ENCODE measurements at regions not wholly inside any gene's neighbourhood (a gene's known extent, or its start where the extent isn't known, plus 50 kb on each side); places are given as distances from the start of the nearest gene placed in this dataset.

DNA sequence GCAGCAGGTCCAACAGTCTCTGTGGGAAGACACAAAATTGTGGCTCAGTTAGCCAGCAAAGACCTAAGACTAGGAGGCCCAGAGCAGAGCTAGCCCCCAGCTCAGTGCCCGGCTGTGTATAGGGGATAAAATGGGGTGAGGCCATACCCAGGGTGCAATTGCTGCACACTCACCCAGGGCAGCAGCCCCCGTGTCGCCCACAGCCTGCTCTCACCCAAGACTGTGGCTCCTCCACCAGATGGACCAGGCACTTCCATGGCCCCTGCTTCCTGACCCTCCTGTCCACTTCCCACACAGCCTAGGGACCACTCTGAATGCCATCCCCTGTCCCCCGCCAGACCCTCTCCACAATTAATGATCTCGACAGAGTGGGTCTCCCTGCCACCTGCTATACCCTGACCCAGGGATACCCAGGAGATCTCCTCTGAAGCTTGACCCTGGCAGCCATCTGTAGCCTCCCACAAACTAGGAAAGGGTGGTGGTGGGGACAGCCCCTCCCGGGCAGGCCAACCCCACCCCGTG lies 85.7 kb downstream of the HS1BP3 start:
- H3K4me1 ChIP-seq (ENCODE audit: control insufficient read depth in 1 of 2, insufficient read depth in 2 of 2, low read length in 2 of 2) = peaks cover 56 to 64% of the 10 kb centered on the region in 2 experiments
- H4K8ac ChIP-seq (ENCODE audit: low read depth, low read length) = no peak overlapping the region
- no CpG with 5 or more reads among the region's 7 CpGs for WGBS (ENCODE audit: extremely low coverage, insufficient coverage, insufficient read length)
- peak overlapping the region; percentile 93 for H2BK12ac ChIP-seq (ENCODE audit: low read length)
- no peaks in the 10 kb centered on the region for H3K36me3 ChIP-seq (ENCODE audit: control insufficient read depth in 1 of 2, insufficient read depth in 2 of 2, low read length in 2 of 2)
- H3K4me2 ChIP-seq (ENCODE audit: low read length) = no peak overlapping the region
- no peak overlapping the region for H3K4me3 ChIP-seq (ENCODE audit: low read depth, low read length)
- no peaks in the 10 kb centered on the region for H3K27me3 ChIP-seq (ENCODE audit: insufficient read depth, low read length)
- H3K23ac ChIP-seq (ENCODE audit: low read length) = no peak overlapping the region
- H4K12ac ChIP-seq (ENCODE audit: low read depth, low read length) = no peak overlapping the region
- peaks cover 68% of the 10 kb centered on the region for H3K79me1 ChIP-seq (ENCODE audit: low read length)
- peak overlapping the region; percentile 22 for H3K18ac ChIP-seq (ENCODE audit: low read length)
- H2BK120ac ChIP-seq (ENCODE audit: insufficient read depth, low read length, poor library complexity) = peak overlapping the region; percentile 50
- peak overlapping the region; percentile 80 for H2BK5ac ChIP-seq (ENCODE audit: low read depth, low read length, poor library complexity)
- peak overlapping the region; percentile 71 for H3K14ac ChIP-seq (ENCODE audit: low read length)
- peak overlapping the region; percentile 80 for H2AK5ac ChIP-seq (ENCODE audit: low read length)
- peak overlapping the region; percentile 13 for H2AFZ ChIP-seq (ENCODE audit: insufficient read depth, low read length, poor library complexity)
- H3K4ac ChIP-seq (ENCODE audit: low read depth, low read length) = peak overlapping the region; percentile 17
- H3K79me2 ChIP-seq (ENCODE audit: control insufficient read depth, insufficient read depth, low read length, poor library complexity) = peaks cover 22% of the 10 kb centered on the region
- peak overlapping the region; percentile 96 for H4K91ac ChIP-seq (ENCODE audit: low read depth, low read length)
- no peak overlapping the region for H3K9ac ChIP-seq (ENCODE audit: low read length)
- H3K9me3 ChIP-seq (ENCODE audit: insufficient read depth, low read depth, low read length) = no peaks in the 10 kb centered on the region
- no peak overlapping the region for H3K27ac ChIP-seq (ENCODE audit: low read depth, low read length)
- no peak for DNase-seq

- Histone ChIP-seq H3K9me3 (ENCODE audit: insufficient read depth, low read depth, low read length) (no peaks in the 10 kb centered on the region), H3K36me3 (ENCODE audit: control insufficient read depth in 1 of 2, insufficient read depth in 2 of 2, low read length in 2 of 2) (no peaks in the 10 kb centered on the region), H3K79me2 (ENCODE audit: control insufficient read depth, insufficient read depth, low read length, poor library complexity) (peaks cover 22% of the 10 kb centered on the region), H2AK5ac (ENCODE audit: low read length) (peak overlapping the region; percentile 80), H2AFZ (ENCODE audit: insufficient read depth, low read length, poor library complexity) (no peak overlapping the region), H2BK5ac (ENCODE audit: low read depth, low read length, poor library complexity) (peak overlapping the region; percentile 80), H3K18ac (ENCODE audit: low read length) (peak overlapping the region; percentile 36), H3K23ac (ENCODE audit: low read length) (no peak overlapping the region), H4K8ac (ENCODE audit: low read depth, low read length) (peak overlapping the region; percentile 41), H2BK120ac (ENCODE audit: insufficient read depth, low read length, poor library complexity) (peak overlapping the region; percentile 73), H4K12ac (ENCODE audit: low read depth, low read length) (no peak overlapping the region), H3K4ac (ENCODE audit: low read depth, low read length) (peak overlapping the region; percentile 48), H3K14ac (ENCODE audit: low read length) (peak overlapping the region; percentile 71), H3K4me2 (ENCODE audit: low read length) (no peak overlapping the region), H3K27ac (ENCODE audit: low read depth, low read length) (peak overlapping the region; percentile 6), H3K27me3 (ENCODE audit: insufficient read depth, low read length) (no peaks in the 10 kb centered on the region), H3K4me1 (ENCODE audit: control insufficient read depth in 1 of 2, insufficient read depth in 2 of 2, low read length in 2 of 2) (peaks cover 58 to 65% of the 10 kb centered on the region in 2 experiments), H2BK12ac (ENCODE audit: low read length) (peak overlapping the region; percentile 93), H3K79me1 (ENCODE audit: low read length) (peaks cover 71% of the 10 kb centered on the region), H3K9ac (ENCODE audit: low read length) (no peak overlapping the region), H3K4me3 (ENCODE audit: low read depth, low read length) (no peak overlapping the region), H4K91ac (ENCODE audit: low read depth, low read length) (peak overlapping the region; percentile 96)
- no CpG with 5 or more reads among the region's 8 CpGs for WGBS (ENCODE audit: extremely low coverage, insufficient coverage, insufficient read length)
- peak; percentile 80 to 83 for DNase-seq
Measured at GRCh38 chr2:20565623-20566236, 85.2 kb downstream of the HS1BP3 start.

- DNase-seq = no peak
- H3K9ac ChIP-seq (ENCODE audit: low read length) = no peak overlapping the region
- peak overlapping the region; percentile 80 for H2AK5ac ChIP-seq (ENCODE audit: low read length)
- no peak overlapping the region for H3K4me3 ChIP-seq (ENCODE audit: low read depth, low read length)
- H3K23ac ChIP-seq (ENCODE audit: low read length) = no peak overlapping the region
- peaks cover 22% of the 10 kb centered on the region for H3K79me2 ChIP-seq (ENCODE audit: control insufficient read depth, insufficient read depth, low read length, poor library complexity)
- WGBS (ENCODE audit: extremely low coverage, insufficient coverage, insufficient read length) = no CpG with 5 or more reads among the region's 4 CpGs
- H3K27me3 ChIP-seq (ENCODE audit: insufficient read depth, low read length) = no peaks in the 10 kb centered on the region
- no peak overlapping the region for H4K12ac ChIP-seq (ENCODE audit: low read depth, low read length)
- H3K4ac ChIP-seq (ENCODE audit: low read depth, low read length) = peak overlapping the region; percentile 48
- no peaks in the 10 kb centered on the region for H3K9me3 ChIP-seq (ENCODE audit: insufficient read depth, low read depth, low read length)
- H3K79me1 ChIP-seq (ENCODE audit: low read length) = peaks cover 75% of the 10 kb centered on the region
- peak overlapping the region; percentile 80 for H2BK5ac ChIP-seq (ENCODE audit: low read depth, low read length, poor library complexity)
- H3K27ac ChIP-seq (ENCODE audit: low read depth, low read length) = peak overlapping the region; percentile 6
- H3K18ac ChIP-seq (ENCODE audit: low read length) = peak overlapping the region; percentile 36
- H3K36me3 ChIP-seq (ENCODE audit: control insufficient read depth in 1 of 2, insufficient read depth in 2 of 2, low read length in 2 of 2) = no peaks in the 10 kb centered on the region
- H2BK120ac ChIP-seq (ENCODE audit: insufficient read depth, low read length, poor library complexity) = peak overlapping the region; percentile 73
- H4K8ac ChIP-seq (ENCODE audit: low read depth, low read length) = peak overlapping the region; percentile 41
- peak overlapping the region; percentile 93 for H2BK12ac ChIP-seq (ENCODE audit: low read length)
- no peak overlapping the region for H3K4me2 ChIP-seq (ENCODE audit: low read length)
- H2AFZ ChIP-seq (ENCODE audit: insufficient read depth, low read length, poor library complexity) = no peak overlapping the region
- H4K91ac ChIP-seq (ENCODE audit: low read depth, low read length) = peak overlapping the region; percentile 96
- H3K14ac ChIP-seq (ENCODE audit: low read length) = peak overlapping the region; percentile 71
- H3K4me1 ChIP-seq (ENCODE audit: control insufficient read depth in 1 of 2, insufficient read depth in 2 of 2, low read length in 2 of 2) = peaks cover 56 to 66% of the 10 kb centered on the region in 2 experiments
Measured at GRCh38 chr2:20566331-20566730, 84.6 kb downstream of the HS1BP3 start.

DNA sequence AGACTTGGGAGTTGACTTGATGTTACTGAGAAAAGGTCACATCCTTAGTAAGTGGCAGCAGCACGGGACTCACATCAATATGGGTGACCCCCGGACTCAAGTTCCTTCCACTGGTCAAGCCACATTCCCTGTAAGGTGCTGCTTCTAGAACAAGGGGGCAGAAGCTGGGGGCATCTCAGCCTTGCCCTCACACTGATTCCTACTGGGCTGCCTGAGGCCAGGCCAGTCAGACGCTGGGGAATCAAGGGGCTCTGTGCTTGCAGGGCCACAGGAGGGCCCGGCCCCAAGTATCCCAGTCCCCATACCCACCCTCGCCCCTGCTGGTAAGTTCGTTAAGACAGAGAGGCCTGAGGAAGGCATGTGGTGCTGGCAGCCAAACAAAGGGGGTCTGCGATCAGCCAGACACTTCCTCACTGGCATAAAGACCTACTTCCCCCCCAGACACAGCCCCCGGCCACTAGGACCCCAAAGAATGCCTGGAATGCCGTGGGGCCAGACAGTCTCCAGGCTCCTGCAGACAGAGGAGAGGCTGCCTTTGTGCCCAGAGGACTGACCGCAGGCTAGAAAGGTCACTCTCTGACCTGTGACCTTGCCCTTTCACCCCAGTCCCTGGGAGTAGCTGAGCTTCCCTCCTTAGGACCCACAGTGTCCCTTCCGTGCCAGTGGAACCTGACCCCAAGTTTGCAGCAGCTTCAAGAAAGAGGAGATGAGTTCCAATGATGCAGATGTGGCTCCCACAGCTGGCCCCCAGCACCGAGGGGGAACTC lies 83.6 kb downstream of the HS1BP3 start:
- Histone ChIP-seq H2AFZ (ENCODE audit: insufficient read depth, low read length, poor library complexity) (peak overlapping the region; percentile 72), H3K79me2 (ENCODE audit: control insufficient read depth, insufficient read depth, low read length, poor library complexity) (peaks cover 25% of the 10 kb centered on the region), H3K9me3 (ENCODE audit: insufficient read depth, low read depth, low read length) (no peaks in the 10 kb centered on the region), H2AK5ac (ENCODE audit: low read length) (peak overlapping the region; percentile 99), H3K4me2 (ENCODE audit: low read length) (no peak overlapping the region), H3K79me1 (ENCODE audit: low read length) (peaks cover 78% of the 10 kb centered on the region), H2BK120ac (ENCODE audit: insufficient read depth, low read length, poor library complexity) (peak overlapping the region; percentile 100), H3K9ac (ENCODE audit: low read length) (no peak overlapping the region), H3K23ac (ENCODE audit: low read length) (no peak overlapping the region), H4K91ac (ENCODE audit: low read depth, low read length) (peak overlapping the region; percentile 100), H3K27ac (ENCODE audit: low read depth, low read length) (peak overlapping the region; percentile 97), H3K4me1 (ENCODE audit: control insufficient read depth in 1 of 2, insufficient read depth in 2 of 2, low read length in 2 of 2) (peaks cover 54 to 60% of the 10 kb centered on the region in 2 experiments), H3K4ac (ENCODE audit: low read depth, low read length) (peak overlapping the region; percentile 95), H3K18ac (ENCODE audit: low read length) (peak overlapping the region; percentile 95), H4K8ac (ENCODE audit: low read depth, low read length) (peak overlapping the region; percentile 92), H2BK12ac (ENCODE audit: low read length) (peak overlapping the region; percentile 99), H3K14ac (ENCODE audit: low read length) (peak overlapping the region; percentile 99), H4K12ac (ENCODE audit: low read depth, low read length) (peak overlapping the region; percentile 79), H3K4me3 (ENCODE audit: low read depth, low read length) (no peak overlapping the region), H3K27me3 (ENCODE audit: insufficient read depth, low read length) (no peaks in the 10 kb centered on the region), H3K36me3 (ENCODE audit: control insufficient read depth in 1 of 2, insufficient read depth in 2 of 2, low read length in 2 of 2) (no peaks in the 10 kb centered on the region), H2BK5ac (ENCODE audit: low read depth, low read length, poor library complexity) (peak overlapping the region; percentile 95)
- DNase-seq = no peak
- WGBS (ENCODE audit: extremely low coverage, insufficient coverage, insufficient read length) = no CpG with 5 or more reads among the region's 12 CpGs
